CD4-positive, alpha-beta T cell treated with Interleukin-17A for 4 hours (primary cell): ENCODE measurements at regions not wholly inside any gene's neighbourhood (a gene's known extent, or its start where the extent isn't known, plus 50 kb on each side); places are given as distances from the start of the nearest gene placed in this dataset.

Experiments used
- DNase-seq: peaks from one replicate; pipeline ENCODE4 v3.0.0-alpha.2; 2020; ENCODE audit warnings: mixed read lengths

DNA sequence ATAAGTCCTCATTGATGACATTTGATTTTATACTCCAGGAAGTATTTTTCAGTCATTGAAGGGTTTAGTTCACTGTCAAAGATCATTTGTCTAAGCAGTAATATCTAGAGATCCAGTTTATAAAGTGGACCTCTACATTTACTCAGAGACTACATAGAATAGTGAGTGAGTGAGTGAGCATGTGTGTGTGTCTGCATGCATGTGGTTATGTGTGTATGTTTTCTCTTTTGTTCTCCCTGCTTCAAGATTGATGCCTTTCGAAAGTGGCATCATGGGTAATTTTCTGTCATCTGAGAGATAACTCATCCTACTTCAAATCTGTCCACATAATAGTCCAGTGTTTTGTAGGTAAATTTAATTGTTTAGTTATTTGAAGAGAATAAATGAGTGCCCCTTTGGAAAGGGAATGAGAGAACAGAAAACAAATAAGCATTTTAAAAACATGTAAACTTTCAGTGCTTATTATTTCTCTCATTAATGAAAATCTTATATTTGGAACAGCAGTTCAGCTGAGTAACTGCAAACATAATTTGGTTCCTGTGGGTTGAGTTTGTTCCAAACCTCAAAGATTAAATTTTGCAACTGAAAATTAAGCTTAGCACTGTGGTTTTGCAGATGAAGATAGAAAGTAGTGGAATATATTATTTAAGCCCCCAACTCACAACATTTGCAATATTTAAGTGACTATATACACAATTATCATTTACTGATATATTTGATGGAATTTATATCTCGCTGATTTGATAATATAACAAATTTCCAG lies 1295.1 kb upstream of the C9orf72 start:
- no peak for DNase-seq

DNA sequence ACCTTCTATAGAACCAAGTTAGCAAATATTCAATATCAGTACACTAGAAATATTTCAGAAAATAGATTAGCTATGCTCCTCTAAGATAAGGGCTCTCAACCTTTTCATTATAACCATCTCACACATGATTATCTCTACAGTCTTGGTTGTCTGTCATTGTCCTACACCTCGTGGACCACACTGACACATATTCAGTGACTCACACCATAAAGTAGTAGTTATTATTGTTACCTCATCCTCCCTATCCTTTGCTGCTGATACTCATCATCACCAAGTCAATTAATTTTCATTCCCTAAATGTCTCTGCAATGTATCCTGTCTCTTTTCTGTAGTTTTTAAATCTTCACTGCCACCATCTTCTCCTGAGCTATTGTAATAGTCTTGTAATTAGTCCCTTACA lies 1309.2 kb upstream of the C9orf72 start:
- no peak for DNase-seq

DNA sequence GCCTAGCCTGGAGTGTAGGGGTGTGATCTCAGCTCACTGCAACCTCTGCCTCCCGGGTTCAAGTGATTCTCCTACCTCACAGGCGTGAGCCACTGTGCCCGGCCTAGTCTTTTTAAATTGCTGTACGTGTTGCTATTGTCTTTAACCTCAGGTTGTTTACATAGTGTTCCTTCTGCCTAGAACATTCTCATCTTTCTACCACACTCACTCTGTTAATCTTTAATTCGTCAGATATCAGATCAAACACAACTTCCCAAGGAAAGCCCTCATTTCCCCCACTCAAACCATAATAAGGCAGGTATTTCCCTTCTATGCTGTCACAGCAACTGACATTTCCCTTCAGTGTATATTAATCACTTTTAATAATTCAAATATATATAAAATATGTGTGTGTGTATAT lies 1310.0 kb upstream of the C9orf72 start:
- DNase-seq = no peak

DNA sequence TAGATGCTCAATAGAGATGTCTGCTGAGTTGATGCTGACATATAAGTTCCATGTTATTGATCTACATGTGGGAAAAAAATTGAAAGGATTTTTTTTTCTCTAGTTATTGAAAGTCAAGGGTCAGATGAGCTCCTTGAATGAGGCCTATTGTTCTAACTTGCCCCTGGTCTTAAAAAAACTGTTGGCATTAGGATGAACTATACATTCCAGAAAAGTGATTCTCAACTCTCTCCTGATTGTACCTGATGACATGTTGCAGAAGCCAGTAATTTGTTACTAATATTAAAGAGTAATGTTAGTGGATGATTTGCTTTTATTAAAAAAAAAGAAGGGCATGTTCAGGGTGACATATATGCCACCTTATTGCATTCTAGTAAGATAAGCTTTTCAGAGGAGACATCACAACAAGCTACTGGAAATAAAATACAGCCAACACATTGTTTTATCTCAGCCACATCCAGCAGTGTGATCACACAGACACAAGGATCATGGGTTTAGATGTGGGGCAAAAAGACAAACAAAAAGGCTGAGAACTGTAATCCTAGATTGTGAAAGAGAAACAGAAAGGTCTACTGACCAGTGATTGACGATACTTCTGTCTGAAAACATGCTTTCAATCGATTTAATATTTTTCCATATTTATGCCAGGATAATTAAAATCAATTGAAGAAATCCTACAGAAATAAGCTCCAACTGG lies 1314.1 kb upstream of the C9orf72 start:
- no peak for DNase-seq

DNA sequence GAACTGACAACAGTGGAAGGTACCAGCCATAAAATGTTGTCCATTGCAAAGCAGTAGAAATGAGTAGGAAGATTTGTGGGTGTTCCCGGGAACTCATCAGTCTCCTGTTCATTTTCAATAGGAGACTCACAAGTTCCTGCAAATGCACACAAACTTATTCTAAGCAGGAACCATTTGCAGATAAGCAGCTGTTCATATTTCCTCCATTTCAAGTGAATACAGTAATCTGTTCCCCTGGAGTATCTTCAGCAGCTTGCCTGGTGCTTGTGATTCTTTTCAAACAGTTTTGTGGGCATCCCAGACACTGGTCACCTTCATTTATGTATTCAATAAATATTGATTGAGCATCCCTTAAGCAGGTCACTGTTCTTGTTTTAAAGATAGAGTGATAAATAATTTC lies 1315.5 kb upstream of the C9orf72 start:
- no peak for DNase-seq

DNA sequence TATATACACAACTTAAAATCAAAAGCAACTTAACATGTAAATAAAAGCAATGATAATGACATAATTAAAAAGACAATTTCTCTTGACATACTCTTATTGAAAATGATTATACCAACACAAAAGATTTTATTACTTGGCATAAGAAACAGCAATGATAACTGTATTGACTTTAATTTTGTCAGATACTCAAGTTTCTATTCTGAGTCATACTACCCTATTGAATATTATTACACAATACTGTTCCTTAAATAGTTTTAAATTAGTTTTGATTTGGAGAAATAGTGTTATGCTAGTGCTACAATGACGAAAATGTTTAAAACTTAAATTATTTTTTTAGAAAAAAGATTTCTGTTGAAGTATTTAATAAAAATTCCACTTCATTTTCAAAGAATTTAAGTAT lies 1319.3 kb upstream of the C9orf72 start:
- DNase-seq = no peak

DNA sequence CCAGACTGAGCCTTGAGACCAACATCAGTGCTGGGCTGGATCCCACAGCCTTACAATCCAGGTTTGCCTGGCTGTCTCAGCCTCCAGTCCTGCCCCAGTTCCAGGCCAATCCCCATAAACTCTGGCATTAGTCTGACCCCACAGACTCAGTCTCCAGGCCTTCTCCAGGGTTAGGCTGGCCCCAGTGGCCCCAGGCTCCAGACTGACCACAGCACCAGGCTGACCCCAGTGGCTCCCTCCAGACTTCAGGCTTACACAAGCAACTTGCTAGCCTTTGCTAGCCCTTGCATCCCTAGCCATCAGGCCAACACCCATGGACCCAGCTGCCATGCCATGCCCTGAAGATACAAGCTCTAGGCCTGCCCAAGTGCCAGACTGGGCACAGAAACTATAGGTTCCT lies 1326.0 kb upstream of the C9orf72 start:
- DNase-seq = no peak

DNA sequence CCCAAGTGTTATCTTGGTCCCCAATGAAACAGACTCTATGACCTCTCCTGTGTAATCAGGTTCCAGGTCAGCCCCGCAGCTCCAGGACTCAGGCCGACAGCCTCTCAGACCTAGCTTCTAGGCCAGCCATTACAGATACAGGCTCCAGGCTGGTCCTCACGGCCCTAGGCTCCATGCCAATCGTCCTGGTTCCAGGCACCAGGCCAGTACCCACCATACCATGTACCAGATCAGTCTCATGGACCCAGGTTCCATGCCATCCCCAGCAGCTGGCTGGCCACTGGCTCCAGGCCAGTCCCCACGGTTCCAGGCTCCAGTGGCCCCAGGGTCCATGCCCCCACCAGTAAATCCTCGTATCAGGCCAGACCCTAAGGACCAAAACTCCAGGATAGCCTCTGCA lies 1326.6 kb upstream of the C9orf72 start:
- DNase-seq = no peak

DNA sequence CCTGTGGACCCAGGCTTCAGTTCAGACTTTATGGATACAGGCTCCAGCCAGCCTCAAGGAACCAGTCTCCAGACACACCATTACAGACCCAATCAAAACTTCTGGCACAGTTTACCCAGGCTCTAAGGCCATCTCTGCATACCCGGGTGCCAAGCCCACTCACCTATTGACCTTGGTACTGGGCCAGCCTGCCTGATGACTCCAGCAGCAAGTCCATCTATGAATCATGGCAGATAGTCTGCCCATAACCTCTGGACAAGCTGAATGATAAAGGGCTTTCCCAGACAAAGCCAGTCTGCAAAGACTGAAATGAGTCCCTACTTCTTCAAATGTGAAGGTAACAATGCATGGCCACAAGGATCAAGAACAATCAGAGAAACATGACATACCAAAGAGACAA lies 1327.1 kb upstream of the C9orf72 start:
- no peak for DNase-seq

DNA sequence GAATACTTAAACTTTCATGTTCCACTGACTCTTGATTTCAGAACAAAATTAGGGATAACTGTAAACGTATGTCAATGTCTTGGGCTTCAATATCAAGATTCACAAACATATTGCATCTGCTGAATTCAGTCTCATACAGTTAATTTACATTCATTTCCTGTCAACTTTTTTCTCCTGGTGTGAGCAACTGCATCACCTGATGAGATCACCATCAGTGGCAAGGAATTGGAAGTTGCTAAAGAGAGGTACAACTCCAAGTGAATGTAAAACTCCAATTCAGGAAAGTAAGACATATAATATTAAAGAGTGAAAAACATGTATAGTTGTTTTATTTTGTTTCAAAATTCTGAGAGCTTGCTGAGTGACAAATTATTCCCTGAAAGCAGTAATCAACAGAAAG lies 1336.2 kb upstream of the C9orf72 start:
- no peak for DNase-seq

DNA sequence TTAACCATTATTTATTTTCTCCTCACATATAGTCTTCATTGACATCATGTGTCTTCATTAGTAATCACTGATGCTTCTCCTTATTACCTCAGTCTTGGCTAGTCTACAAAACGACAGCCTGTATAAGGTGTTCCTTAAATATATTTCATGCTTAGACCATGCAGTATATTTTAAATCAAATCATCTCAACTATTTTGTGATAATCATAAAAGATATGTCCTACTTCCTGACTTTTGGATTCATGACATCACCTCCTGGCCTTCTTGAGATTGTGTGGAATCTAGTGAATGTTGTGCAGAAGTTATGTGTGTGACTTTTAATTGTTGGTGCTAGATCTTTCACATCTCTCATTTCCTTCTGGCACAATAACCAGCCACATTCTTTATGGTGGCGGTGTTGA lies 1339.3 kb upstream of the C9orf72 start:
- no peak for DNase-seq

DNA sequence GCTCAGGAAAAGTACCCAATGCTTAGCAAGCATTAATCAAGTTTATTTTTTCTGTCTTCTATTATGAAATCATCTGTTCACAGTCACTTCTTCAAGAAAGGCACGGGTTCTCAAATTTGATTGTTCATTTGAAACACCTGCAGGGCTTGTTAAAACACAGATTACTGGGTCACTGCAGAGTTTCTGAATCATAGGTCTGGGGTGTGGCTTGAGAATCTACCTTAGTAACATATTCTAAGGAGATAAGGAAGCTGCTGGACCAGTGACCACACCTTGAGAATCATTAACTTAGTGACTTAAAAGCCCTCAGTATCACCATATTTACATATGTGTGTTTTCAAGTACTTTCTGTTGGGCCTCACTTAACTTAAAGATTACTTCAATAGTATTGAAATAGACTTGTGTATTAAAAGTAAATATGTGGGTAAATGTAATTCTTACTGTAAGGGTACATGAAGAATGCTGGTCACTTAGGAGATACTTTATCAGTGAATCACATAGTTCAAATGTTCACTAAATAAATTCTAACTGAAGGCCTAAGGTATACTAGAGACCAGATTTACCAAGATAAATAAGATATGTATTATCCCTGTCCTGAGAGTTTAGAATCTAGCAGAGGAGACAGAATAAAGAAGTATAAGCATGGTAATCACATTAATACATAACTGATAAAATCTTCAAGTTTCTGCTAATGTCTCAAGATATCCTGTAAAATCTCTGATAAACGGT lies 1342.1 kb upstream of the C9orf72 start:
- DNase-seq = no peak

DNA sequence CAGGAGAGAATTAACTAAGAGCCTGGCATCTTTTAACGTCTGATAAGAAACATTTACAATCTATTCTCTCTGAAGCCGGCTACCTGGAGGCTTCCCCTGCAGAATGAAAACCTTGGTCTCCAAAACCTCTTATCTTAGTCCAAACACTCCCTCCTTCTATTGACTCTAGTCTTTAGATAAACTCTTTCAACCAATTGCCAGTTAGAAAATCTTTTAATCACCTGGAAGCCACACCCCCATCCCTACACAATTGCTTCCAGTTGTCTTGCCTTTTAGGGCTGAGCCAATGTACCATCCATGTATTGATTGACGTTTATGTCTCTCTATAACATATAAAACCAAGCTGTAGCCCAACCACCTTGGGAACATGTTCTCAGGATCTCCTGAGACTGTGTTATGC lies 1343.1 kb upstream of the C9orf72 start:
- DNase-seq = no peak

DNA sequence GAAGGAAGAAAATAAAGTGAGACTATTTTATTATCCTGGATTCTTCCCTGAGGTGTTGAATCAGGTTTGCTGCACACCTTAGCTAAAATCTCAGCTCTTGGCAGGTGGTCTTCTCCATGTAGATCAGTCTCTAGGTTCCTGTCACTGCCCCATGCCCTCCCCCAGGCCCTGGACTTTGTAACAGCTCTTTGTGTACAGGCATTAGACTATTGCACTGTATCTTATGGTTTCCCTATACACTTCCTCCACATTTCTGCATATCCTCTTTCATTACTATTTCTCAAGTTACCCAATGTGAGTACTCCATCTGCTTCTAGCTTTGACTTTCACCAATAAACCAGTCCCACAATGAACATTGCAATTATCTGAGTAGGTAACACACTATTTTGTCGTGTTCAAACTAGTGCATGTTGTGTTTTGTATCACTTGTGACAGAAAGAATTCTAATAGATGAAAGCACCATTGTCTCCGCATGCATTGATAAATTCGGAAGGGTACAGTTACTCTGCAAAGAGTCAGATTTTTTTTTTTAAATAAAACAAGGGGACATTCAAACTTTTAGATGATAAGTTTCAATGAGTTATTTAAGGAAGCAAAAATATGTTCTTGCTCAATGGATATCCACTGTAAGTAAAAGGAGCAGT lies 1348.7 kb upstream of the C9orf72 start:
- DNase-seq = no peak

DNA sequence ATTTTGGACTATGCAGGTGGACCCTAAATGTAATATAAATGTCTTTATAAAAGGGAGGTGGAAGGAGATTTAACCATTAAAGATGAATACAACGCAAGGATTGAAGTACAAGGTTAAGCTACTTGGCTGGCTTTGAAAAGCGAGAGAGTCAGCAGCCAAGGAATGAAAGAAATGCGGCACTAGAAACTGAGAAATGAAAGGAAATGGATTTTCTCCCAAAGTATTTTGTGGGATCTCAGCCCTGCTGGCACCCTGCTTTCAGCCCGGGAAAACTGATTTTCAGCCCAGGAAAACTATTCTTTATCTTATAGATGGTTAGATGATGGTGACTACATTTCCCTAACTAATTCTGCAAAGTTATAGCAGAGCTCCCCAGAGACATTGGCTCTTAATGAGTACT lies 1349.6 kb upstream of the C9orf72 start:
- DNase-seq = no peak

DNA sequence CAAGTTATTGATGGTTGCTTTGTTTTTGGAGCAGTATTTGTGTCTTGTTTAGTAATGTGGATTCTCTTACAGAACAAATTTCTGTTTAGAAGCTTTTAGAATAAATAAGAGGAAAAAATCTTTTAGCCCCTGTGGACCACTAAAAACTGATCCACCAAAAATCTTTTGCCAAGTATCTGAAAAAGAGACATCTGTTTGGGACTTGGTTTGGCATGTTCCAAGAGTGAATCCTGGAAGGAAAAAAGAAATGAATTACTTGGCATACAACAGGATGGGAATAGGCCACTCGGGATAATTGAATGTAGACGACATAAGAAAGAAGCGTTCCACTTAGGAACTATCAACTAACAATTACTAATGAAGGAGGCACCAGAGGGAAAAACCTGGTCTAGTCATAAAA lies 1350.1 kb upstream of the C9orf72 start:
- no peak for DNase-seq

DNA sequence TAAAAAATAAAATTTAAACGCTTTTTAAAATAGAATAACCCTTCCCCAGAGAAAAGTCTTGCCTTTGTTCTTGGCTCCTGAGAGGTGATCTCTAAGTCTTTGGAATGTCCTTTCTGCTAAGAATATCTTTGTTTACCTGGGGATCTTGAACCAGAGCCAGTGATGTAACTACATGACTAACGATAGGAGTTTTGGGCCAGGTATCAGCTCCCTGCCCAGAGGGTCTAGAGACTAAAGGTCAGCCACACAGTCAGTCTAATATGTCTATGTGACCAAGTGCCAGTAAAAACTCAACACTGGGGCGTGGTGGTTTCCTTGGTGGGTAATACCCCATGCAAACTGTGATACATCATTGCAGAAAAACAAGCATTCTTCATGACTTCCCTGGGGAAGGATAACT lies 1351.9 kb upstream of the C9orf72 start:
- DNase-seq = no peak

DNA sequence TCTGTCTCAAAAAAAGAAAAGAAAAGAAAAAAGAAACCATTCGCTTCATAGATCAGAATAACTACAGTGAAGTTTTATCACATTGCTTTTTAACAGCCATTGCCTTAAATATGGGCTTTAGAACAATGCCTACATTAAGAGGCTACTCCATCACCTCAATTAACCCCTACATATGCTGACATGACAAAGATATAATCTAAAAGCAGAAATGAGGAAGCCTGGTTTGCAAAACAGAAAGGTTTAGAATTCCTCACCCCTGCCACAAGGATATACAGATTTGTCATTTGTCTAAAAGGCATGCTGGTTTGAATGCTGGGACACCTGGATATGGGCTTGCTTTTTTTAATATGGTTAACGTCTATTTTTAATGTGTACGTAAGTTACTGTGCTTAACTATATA lies 1353.0 kb upstream of the C9orf72 start:
- DNase-seq = no peak

DNA sequence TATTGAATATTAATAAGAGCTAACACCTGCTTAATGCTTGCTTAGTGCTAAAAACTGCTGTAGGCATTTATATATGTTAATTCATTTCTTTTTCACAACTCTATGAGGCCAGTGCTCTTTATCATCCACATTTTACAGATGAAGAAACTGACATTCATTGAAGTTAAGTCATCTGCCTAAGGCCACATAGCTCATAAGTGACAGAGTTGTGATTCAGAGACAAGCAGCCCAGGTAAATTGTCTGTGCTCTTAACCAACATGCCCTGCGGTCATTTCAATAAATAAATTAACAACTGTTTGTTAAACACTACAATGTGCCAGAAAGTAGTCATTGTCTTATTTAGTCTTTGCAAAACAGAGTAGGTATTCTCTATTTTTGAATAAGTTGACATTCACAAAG lies 1354.4 kb upstream of the C9orf72 start:
- DNase-seq = no peak

DNA sequence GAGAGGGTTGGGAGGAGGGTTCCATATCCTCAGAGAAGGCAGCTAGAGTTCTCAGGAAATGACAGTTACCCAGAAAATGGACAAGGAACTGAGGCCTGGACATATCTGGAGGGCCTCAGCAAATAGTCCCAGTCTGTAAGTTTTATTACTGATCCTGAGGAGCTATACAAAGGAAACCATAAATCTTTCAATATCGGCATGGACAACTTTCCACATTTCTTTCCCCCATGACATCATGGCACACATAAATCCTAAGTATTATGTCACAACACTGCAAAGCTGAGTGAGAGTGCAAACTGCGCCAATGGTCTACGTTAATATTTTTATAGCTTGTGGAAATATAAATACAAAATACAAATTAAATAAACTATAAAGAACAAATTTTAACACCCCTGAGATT lies 1356.2 kb upstream of the C9orf72 start:
- DNase-seq = no peak

DNA sequence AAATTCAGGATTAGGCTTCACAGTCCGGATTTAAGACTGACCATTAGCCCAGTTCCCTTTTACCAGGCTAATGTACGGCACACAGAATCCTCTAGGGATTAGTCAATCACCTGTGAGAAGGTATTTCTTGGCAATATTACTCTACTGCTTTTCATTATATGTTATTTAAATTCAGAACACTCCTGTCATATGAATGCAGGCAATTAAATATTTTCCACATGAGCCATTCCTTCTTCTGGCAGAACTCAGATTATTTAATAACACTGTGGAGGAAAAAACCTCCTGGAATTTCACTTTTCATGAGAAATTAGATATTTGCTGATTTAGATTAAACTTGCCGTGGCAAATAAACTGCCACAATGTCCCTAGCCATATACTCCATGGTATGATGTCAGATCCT lies 1357.5 kb upstream of the C9orf72 start:
- DNase-seq = no peak

DNA sequence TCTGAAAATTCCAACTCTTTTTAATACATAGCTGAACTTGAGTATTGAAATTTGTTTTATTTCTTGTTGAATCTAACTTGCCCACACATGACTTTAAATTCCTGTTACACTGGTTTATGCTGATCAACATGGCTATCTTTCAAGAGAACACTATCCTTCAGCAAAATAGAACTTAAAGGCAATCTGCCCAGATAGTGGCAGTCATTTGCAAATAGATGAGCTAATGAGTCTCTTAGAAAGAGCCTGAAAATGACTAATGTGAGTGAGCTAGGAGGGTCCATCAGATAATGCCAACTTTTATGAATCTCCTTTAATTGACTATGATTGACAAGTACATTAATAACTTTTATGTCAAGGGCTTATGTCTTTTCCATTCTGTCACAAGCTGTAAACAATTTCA lies 1360.8 kb upstream of the C9orf72 start:
- no peak for DNase-seq

DNA sequence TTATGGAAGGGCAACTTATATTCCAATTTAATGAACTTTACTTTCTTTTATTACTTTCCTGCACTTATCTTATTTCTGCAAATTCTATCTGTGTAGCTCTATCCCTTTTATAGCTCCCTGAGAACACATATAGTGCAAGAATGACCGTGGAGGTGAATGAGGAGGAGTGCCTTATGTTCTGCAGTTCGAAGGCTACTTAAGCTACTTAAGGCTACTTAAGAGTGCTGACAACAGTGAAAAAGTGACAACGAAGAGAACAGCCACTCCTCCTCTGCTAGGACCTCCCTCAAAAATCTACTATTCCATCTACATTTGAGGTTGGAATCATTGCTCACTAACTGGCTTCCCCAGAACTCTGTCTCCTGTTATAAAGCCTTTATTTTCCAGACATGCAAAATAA lies 1365.7 kb upstream of the C9orf72 start:
- DNase-seq = no peak

DNA sequence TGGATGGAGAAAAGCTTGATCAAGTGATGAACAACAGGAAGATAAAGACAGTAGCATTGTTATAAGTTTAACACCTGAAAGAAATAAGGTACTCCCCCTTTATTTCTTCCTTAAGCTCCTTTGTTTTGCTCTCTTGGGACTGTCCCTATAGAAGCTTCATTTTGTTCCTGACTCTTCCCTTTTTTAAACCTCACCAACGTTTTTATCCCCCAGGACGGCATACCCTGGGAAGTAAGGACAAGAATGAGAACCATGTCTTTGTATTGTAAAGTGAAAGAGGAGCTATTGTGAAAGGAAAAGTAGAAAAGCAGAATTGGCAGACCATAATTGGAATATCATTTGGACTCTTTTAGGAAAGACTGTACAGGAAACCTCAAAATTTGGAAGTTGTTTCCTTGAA lies 1368.6 kb upstream of the C9orf72 start:
- DNase-seq = no peak
